Fibroblast of skin of left quadriceps (primary cell): ENCODE measurements at regions not wholly inside any gene's neighbourhood (a gene's known extent, or its start where the extent isn't known, plus 50 kb on each side); places are given as distances from the start of the nearest gene placed in this dataset.
A peak's percentile ranks its signal among the peaks of the same experiment; 100 is the strongest.
"Not testable (repeated sequence)": the region's sequence is repeated elsewhere in the genome, so short reads cannot be mapped to it uniquely, and the experiment has no call there.

Experiments
- DNase-seq, 2 experiments: peaks; one replicate each; pipeline ENCODE4 v3.0.0-alpha.2; 2013; ENCODE audit warnings: low read depth in 2 of 2

DNA sequence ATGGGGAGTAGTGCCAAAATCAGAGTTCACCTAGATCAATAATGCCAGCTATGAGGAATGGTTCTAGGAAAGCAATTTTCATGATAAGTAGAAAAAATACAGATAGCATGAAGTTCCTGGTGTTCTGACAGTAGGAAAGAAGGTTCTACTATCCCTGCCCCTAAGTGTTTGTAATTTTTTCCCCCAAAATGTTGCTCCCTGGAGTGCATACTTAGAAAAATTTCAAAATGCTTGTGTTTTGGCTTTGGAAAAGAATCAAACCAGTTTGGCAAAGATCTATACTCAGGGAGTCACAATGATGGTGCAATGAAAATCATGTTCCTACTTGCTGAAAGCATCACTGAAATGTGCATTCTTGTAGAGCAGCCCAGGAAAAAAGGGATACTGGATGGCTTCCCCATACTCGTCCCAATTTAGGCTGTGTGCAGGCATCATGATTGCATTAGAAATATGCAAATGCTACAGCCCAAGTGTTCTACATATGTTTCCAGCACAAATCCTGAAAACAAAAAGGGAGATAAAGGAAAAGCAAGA, 74.7 kb downstream of the LPAR4 start:
- DNase-seq = no peak

DNA sequence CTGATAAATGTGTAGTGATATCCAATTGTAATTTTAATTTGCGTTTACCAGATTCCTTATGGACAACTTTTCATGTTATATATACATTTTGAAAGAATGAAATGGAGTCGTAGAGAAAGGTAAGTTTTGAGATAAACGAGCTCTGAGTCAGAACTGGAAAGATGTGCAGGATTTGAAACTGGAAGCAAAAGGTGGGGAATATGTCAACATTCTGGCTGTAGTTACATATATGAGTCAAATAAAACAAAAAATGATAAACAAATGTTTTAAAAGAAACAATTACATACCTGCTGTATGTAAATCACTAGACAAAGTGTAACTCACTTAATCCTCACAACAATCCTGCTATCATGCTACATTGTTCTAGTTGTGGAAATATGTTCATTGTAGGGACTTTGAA, 84.0 kb downstream of the LPAR4 start:
- no peak for DNase-seq

DNA sequence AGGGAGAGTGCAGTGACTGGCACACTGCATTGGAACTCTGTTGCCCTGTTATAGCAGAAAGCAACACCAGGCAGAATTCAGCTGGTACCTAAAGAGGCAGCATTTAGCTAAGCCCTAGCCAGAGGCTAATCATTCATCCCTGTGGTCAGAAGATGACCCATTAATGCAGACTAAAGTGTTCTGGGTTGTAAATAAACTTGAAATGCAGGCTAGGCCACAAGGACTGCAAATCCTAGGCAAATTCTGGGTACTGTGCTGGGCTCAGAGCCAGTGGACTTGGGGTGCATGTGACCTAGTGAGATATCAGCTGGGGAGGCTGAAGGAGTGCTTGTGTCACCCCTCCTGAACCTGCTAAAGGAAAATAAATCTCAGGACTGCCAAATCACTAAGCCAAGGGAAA, 91.2 kb downstream of the LPAR4 start:
- DNase-seq = no peak

DNA sequence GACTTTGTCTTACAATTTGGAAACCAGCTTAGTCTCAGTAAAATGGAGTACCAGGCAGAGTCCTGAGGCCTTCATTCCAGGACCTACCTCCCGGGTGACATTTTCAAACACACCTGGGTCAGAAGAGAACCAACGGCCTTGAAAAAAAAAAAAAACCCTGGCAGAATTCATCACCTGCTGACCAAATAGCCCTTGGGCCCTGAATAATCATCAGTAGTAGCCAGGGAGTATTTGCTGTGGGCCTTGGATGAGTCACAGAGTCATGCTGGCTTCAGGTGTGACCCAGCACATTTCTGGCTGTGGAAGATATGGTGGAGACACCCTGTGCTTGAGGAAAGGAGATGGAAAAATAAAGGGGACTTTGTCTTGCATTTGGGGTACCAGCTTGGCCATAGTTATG, 92.2 kb downstream of the LPAR4 start:
- no peak for DNase-seq

DNA sequence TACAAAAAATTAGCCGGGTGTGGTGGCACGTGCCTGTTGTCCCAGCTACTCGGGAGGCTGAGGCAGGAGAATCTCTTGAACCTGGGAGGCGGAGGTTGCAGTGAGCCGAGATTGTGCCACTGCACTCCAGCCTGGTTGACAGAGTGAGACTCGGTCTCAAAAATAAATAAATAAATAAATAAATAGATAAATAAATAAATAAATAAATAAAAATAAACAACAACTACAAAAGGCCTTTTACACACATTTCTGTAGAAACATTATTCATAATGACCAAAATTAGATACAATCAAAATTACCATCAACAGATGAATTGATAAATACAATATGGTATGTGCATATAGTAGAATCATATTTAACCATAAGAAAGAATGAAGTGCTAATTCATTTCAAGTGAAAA, 96.7 kb downstream of the LPAR4 start:
- not testable (repeated sequence) for DNase-seq

DNA sequence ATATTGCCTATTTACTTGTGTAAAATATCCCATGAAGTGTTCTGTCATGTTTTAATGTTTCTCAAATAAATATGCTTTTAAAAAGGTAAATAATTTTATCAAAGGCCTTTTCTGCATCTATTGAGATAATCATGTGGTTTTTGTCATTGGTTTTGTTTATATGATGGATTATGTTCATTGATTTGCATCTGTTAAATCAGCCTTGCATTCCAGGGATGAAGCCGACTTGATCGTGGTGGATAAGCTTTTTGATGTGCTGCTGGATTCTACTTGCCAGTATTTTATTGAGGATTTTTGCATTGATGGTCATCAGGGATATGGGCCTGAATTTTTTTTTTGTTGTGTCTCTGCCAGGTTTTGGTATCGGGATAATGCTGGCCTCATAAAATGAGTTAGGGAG, 63.9 kb upstream of the P2RY10 start:
- DNase-seq = not testable (repeated sequence)

DNA sequence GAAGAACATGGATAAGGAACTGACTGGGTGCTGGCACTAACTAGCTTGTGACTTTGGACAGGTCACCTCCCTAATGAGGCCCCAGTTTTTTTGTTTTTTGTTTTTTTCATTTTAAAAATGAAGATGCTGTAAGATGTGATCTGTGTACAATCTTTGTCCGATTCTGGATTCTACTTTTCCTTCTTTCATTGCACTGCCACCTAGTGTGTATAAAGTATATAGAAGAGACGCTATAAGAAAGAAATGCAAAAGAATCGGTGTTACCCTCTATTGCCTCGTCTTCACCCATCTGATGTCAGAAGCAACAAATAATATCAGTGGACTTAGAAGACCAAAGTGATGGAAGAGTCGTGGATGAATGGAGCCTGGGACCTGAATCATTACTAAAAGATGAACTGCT, 58.6 kb upstream of the P2RY10 start:
- DNase-seq = peak in 1 of 2 experiments; percentile 1
